ENCODE measurements at regions not wholly inside any gene's neighbourhood (a gene's known extent, or its start where the extent isn't known, plus 50 kb on each side); places are given as distances from the start of the nearest gene placed in this dataset.

- TF ChIP-seq CTCF (IDR thresholded peaks at IDR 0.05), result no peak
- no peak for TF ChIP-seq CEBPB (IDR thresholded peaks at IDR 0.05)
- TF ChIP-seq USF2 (IDR thresholded peaks at IDR 0.05), result no peak
- no peak for TF ChIP-seq EP300 (IDR thresholded peaks at IDR 0.05)
- TF ChIP-seq RCOR1 (IDR thresholded peaks at IDR 0.05; ENCODE audit: low read depth, low read length), result no peak
- TF ChIP-seq HOXA7 (CRISPR knock-in tag; IDR thresholded peaks at IDR 0.05), result no peak
- no peak for TF ChIP-seq POLR2A (IDR thresholded peaks at IDR 0.05; ENCODE audit: low read length)
- TF ChIP-seq ZNF302 (CRISPR knock-in tag; IDR thresholded peaks at IDR 0.05), result no peak
- no peak for TF ChIP-seq KDM1A (IDR thresholded peaks at IDR 0.05; ENCODE audit: low read depth)
Observed at GRCh38 chr1:238409191-238409850, 518.6 kb upstream of the ZP4 start.
